Stimulated activated naive CD8-positive, alpha-beta T cell treated with anti-CD3 and anti-CD28 coated beads, Interleukin-15, Interleukin-2, amounts not matched to agents 100 U/mL and 50 U/mL, for 24 hours (primary cell): ENCODE measurements at regions not wholly inside any gene's neighbourhood (a gene's known extent, or its start where the extent isn't known, plus 50 kb on each side); places are given as distances from the start of the nearest gene placed in this dataset.
A peak's percentile ranks its signal among the peaks of the same experiment; 100 is the strongest.
"Not testable (repeated sequence)": the region's sequence is repeated elsewhere in the genome, so short reads cannot be mapped to it uniquely, and the experiment has no call there.

ENCODE experiments used
- ATAC-seq: fragments of 150-1000 bp; cut with Tn5 transposase; one replicate; pipeline ENCODE4 v1.10.0; 2021
- DNase-seq: peaks from one replicate; pipeline ENCODE4 v3.0.0; 2021

GRCh38 chr14:59006179-59006578 lies 182.3 kb upstream of the DAAM1 start:
- not testable (repeated sequence) for DNase-seq, ATAC-seq

- ATAC-seq = peak; percentile 23
- no peak for DNase-seq
Measured at GRCh38 chr14:59009967-59010366, 178.5 kb upstream of the DAAM1 start.

- ATAC-seq (no peak), DNase-seq (no peak)
Measured at GRCh38 chr14:59013672-59014298, 174.7 kb upstream of the DAAM1 start.

GRCh38 chr14:59015482-59015881 lies 173.0 kb upstream of the DAAM1 start:
- ATAC-seq (no peak), DNase-seq (no peak)

GRCh38 chr14:59017285-59017965 lies 171.0 kb upstream of the DAAM1 start:
- ATAC-seq = no peak
- DNase-seq = no peak

GRCh38 chr14:59018460-59018859 lies 170.0 kb upstream of the DAAM1 start:
- ATAC-seq (no peak), DNase-seq (no peak)

GRCh38 chr14:59018978-59019377 lies 169.5 kb upstream of the DAAM1 start:
- no peak for DNase-seq
- ATAC-seq = no peak

- no peak for DNase-seq
- no peak for ATAC-seq
Measured at GRCh38 chr14:59020382-59020781, 168.1 kb upstream of the DAAM1 start.

GRCh38 chr14:59022144-59022543 lies 166.3 kb upstream of the DAAM1 start:
- DNase-seq (no peak), ATAC-seq (no peak)

- DNase-seq (no peak), ATAC-seq (no peak)
Measured at GRCh38 chr14:59026081-59026480, 162.4 kb upstream of the DAAM1 start.

- not testable (repeated sequence) for ATAC-seq, DNase-seq
Measured at GRCh38 chr14:59026640-59027039, 161.8 kb upstream of the DAAM1 start.

GRCh38 chr14:59028476-59029202 lies 159.8 kb upstream of the DAAM1 start:
- ATAC-seq (peak; percentile 65), DNase-seq (peak; percentile 35)

- no peak for DNase-seq
Measured at GRCh38 chr14:59032826-59033225, 155.6 kb upstream of the DAAM1 start.

GRCh38 chr14:59036134-59036533 lies 152.3 kb upstream of the DAAM1 start:
- ATAC-seq (no peak), DNase-seq (no peak)

More at GRCh38 chr14:59032826-59033225, 155.6 kb upstream of the DAAM1 start:
- no peak for ATAC-seq

- ATAC-seq (no peak), DNase-seq (no peak)
Measured at GRCh38 chr14:59037086-59037485, 151.4 kb upstream of the DAAM1 start.

GRCh38 chr14:59037620-59038019 lies 150.8 kb upstream of the DAAM1 start:
- ATAC-seq = no peak
- no peak for DNase-seq

- ATAC-seq = no peak
- no peak for DNase-seq
Measured at GRCh38 chr14:59038746-59039145, 149.7 kb upstream of the DAAM1 start.

GRCh38 chr14:59041308-59041707 lies 147.2 kb upstream of the DAAM1 start:
- DNase-seq = no peak
- ATAC-seq = no peak

GRCh38 chr14:59044707-59045106 lies 143.8 kb upstream of the DAAM1 start:
- no peak for ATAC-seq

GRCh38 chr14:59046746-59047145 lies 141.7 kb upstream of the DAAM1 start:
- ATAC-seq = no peak
- no peak for DNase-seq

More at GRCh38 chr14:59044707-59045106, 143.8 kb upstream of the DAAM1 start:
- no peak for DNase-seq

- no peak for DNase-seq
- no peak for ATAC-seq
Measured at GRCh38 chr14:59055006-59055405, 133.5 kb upstream of the DAAM1 start.

GRCh38 chr14:59055439-59056045 lies 132.9 kb upstream of the DAAM1 start:
- ATAC-seq = no peak
- DNase-seq = no peak

GRCh38 chr14:59057551-59057950 lies 130.9 kb upstream of the DAAM1 start:
- DNase-seq (no peak), ATAC-seq (no peak)
